Prostate gland (tissue), 2 donors: ENCODE measurements at regions not wholly inside any gene's neighbourhood (a gene's known extent, or its start where the extent isn't known, plus 50 kb on each side); places are given as distances from the start of the nearest gene placed in this dataset.

Experiments used
- CTCF ChIP-seq, 4 experiments: fragments of 200-600 bp in 2 of 4; fragments of 450-650 bp in 2 of 4; sonication (generic) in 2 of 4; IDR thresholded peaks; 1 replicate in 3 of 4; 2 replicates in 1 of 4; pipeline ENCODE4 v1.5.1; 2016 to 2019; ENCODE audit warnings: antibody characterized with exemption in 4 of 4, mild to moderate bottlenecking in 2 of 4, moderate library complexity in 2 of 4
- POLR2AphosphoS5 ChIP-seq: sonication (generic); formaldehyde crosslinking; IDR thresholded peaks from one replicate; pipeline ENCODE4 v1.6.1; 2017; ENCODE audit warnings: antibody characterized with exemption

- TF ChIP-seq CTCF (IDR thresholded peaks at IDR 0.05), result no peak
- TF ChIP-seq POLR2AphosphoS5, result no peak
Observed at GRCh38 chr1:192950926-192951325, 108.2 kb downstream of the UCHL5 start.
